HG02885 (cell line): ENCODE measurements at regions not wholly inside any gene's neighbourhood (a gene's known extent, or its start where the extent isn't known, plus 50 kb on each side); places are given as distances from the start of the nearest gene placed in this dataset.
"Not testable (repeated sequence)": the region's sequence is repeated elsewhere in the genome, so short reads cannot be mapped to it uniquely, and the experiment has no call there.

ENCODE experiments used
- ATAC-seq: cut with Tn5 transposase; IDR thresholded peaks from one replicate; pipeline ENCODE4 v1.9.1; 2021; ENCODE audit warnings: mild to moderate bottlenecking; ENCODE audit not compliant: unreplicated experiment, poor library complexity

DNA sequence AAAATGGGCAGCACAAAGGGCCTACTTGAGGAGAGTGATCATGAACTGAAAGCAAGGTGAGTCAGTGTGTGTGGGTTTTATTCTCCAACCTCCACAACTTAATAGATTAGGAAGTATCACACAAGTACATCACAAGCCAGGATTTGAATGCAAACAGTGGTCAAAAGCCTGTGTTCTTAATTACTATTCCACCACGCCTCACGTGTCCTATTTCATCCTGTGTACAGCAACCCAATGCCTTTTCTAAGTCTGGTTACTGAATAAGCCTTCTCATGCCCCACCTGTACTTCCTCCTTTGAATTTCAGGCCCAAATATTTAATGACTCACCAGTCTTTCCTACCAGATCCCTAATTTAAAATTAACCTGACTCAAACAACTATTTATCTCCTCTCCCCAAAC is 755.7 kb upstream of the SLC8A1 start:
- ATAC-seq = no peak

DNA sequence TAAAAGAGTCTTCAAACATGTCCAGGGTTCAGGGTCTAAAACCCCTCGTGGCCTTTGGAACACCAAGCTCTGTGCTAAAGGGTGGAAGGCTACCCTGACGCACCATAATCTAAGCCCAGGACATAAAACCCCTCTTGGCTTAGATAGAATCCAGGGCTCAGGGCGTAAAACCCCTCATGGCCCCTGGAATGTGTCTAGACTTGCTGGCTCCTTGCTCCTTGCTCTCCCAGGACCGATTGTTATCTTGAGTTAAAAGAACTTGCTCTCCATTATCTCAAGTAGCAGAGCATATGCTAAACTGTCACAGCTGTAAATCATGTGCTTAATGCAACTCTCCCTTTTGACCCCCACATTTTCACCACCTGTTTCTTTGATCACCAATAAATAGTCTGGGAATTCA is 758.1 kb upstream of the SLC8A1 start:
- ATAC-seq = not testable (repeated sequence)

DNA sequence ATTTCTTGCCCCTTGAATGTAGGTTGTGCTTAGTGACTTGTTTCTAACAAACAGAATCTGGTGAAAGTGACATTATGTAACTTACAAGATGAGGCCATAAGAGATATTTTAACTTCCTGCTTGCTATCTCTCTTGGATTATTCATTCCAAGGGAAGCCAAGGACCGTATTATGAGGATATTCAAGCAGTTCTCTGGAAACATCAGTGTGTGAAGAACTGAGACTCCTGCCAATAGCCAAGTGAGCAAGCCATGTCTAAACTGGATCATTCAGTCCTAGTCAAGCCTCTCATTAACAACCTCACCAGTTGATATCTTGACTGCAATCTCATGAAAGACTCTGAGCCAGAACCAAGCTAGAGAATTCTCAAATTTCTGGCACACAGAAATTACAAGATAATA is 765.1 kb upstream of the SLC8A1 start:
- ATAC-seq = no peak

DNA sequence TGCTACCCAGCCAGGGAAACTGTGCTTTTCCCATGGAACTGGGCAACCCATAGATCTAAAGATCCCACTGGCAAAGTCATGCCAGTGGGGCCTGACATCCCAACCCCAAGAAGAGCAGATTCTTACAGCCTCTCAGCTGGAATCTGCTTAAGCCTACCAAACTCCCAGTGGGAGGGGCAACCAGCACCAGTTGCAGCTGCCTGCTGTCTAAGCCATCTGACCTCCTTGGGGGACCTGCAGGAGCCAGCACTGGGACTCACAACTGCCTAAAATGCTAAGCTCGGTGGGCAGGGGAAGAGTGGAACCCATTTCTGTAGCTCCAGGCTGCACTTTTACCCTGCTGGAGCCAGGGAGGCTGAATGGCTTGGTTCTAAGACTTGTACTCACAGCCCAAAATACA is 770.7 kb upstream of the SLC8A1 start:
- ATAC-seq = no peak

DNA sequence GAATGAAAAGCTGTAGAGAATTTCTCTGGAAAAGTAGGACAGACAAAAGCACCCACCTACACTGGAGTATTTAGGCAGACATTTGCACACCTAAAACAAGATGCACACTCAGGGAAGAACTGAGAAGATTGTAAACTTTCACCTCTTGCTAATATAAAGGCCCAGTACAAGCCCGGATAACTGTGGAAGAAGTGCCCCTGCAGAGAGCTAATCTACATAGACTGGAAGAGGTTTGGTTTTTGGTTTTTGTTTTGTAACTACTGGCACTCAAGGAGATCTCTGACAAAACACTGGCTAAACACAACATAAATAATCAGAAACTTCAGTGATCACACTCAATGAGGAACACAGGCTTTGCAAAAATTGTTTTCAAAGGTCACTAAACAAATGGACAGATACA is 782.2 kb upstream of the SLC8A1 start:
- ATAC-seq = no peak

DNA sequence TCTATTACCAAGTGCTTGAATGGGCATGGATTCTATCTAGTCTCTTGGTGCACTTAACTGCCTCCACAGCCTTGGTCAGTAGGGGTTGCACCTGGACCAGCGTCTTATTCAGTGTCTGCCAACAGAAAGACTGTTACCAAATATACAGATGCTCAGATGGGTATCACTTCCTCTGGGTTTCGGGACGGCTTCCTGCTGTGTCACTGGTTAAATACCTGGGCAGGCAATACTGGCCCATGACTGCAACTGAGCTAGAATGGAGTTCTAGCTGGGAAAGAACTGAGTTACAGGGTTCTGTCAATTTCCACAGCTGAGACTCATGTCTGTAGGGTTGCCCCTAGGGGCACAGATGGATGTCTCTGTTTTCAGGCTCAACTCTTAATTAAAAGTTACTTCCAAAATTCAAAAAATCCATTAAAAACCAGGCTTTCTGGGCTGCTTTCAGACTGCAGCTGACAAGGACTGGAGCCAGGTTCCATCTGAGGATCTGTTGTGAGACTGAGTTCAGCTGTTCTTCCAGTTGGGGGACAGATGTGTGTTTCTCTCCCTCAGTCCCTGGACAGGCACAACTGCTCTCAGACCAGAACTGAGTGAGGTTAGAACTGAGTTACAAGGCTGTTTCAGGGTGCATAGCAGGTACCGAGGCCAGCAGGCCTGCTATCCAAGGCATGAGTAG is 789.6 kb upstream of the SLC8A1 start:
- no peak for ATAC-seq

DNA sequence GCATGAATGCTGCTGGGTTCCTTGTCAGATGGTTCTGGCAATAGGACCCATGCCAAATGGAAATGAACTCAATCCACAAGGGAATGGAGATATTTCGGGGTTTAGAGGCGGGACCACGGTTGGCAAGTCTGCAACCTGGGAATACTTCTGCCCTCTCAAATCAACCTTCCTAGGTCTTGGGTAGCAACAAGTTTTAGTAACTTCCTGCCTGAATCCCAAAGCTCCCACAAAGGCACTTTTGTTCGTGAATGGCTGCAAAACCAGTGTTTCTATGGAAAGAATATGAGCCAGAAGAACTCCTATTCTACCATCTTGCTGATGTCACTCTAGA is 790.1 kb upstream of the SLC8A1 start:
- ATAC-seq = no peak

DNA sequence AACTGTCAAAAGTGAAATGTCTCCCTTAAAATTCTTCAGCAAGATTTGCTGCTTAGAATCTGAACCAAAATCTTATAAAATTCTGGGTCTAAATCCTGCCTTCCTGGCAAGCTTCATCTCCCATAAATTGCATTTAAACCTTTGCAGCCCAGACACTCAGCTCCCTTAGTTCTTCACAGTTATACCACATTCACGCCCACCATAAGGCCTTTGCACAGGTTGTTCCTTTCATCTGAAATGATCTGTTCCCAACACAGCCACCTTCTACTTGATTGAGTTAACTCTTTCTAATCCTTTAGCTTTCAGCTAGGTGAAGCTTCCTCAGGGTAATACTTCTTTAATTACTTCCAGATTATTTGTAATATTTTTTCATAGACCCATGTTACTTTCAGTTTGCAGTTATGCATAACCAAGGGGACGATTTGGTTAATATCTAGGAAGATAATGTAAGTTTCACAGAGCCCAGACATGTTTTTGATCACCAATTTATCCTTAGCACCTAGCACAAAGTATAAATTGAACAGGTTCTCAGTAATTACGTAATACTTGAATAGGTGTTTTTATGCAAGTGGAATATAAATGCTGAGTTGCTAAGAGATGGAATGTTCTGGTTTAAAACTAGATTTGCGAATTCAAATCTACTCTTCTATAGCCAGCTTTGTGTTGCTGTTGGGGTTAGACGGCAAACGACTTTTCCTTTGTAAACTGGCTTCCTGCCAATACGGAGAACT is 779.7 kb upstream of the PKDCC start:
- no peak for ATAC-seq

DNA sequence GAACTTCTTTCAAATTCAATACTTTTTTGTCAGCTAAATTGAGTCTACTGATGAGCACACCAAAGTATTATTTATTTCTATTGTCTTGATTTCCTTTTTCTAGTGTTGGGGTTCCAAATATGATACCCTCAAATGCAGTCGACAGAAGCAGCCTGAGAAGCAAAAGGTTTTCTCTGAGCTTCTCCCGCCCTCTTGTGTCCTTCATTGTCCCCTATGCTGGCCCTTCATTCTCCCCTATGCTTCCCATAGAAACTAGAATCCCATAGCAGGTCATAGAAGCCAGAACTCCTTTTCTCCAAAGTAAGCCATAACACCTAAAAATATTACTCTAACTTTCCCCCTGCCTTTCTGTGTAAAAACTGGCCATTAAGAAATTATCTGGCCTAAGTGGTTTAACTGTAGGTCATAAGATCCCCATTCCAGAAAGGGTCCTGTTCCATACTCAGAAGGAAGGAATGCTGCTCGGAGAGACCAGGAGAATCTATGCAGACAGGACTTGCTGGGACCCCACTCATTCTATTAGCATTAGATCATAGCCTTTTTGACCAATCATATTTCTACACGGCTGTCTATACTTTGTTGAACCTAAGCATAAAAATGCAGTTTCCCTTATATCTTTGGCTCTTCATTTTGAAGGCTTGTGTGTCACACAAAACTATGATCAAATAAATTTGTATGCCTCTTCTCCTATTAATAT is 764.6 kb upstream of the PKDCC start:
- no peak for ATAC-seq

DNA sequence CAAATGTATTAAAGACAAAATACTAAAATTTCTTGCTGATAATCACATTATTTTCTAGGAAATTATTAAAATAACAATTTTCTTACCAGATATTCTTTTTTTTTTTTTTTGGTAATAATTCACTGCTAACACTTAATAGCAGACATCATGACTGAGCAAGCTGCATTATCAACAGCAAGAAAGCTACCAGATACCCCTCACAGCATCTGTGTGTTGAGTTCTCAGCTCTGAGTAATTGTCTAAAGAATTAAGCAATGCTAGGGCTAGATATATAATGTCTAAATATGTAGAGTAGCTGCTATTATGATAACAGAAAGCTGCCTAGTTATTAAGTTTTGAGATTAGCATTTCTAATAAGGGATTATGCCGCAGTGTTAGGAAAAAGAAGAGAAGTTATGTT is 754.3 kb upstream of the PKDCC start:
- ATAC-seq = no peak

DNA sequence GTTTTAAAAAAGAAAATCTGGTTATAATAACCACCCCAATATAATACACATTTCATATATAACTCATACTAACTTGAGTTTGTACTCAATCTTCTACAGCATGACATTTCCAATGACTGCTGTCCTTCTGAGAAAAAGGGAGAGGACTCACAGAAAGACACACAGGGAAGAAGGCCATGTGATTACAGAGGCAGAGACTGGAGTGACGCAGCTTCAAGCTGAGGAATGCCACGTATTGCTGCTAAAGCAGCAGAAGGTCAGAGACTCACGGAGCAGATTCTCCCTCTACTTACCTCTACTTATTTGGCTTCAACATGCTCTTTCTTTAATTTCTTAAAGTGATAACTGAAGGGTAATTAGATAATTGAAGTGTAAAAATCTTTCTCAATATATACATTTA is 753.5 kb upstream of the PKDCC start:
- ATAC-seq = no peak

DNA sequence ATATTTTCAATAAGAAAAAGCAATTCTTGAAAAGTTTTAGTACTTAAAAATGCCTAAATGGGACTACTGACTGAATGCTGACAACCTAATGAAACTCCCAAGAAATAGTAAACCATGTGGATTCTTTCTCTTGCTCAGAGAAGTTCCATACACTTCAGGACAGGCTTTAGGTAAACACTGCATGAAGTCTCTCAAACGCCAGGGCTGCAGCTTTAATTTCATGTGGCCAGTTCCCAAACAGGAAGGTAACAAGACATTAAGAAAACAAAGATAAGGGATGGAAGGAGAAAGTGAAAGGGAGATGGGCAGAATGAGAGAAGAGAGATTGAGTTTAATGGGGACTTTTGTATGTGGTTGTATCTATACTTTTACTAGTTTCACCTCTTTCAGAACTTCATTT is 734.7 kb upstream of the PKDCC start:
- no peak for ATAC-seq

DNA sequence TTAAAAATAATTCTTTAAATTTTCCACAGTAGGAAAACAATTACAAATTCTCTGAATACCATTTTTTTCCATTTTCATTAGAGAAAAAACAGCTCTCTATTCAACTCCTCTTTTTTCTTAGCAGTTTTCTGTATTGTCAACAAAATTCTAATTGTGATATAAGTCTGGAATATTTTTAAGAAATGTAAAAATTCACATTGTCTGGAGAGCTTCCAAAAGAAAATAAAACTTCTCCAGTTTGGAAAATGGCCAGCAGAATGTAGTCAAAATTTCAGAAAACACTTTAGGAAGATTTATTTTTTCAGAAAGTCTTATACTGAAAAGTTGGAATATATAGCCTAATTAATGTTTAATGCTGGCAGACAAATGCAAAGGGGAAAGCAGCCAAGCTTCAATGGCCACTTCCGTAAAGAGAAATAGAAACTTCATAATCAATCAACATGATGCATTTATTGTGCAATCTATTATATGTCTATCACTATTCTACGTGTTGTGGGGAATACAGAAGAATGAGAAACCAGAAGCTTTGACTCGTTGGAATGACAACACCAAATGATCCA is 733.2 kb upstream of the PKDCC start:
- no peak for ATAC-seq

DNA sequence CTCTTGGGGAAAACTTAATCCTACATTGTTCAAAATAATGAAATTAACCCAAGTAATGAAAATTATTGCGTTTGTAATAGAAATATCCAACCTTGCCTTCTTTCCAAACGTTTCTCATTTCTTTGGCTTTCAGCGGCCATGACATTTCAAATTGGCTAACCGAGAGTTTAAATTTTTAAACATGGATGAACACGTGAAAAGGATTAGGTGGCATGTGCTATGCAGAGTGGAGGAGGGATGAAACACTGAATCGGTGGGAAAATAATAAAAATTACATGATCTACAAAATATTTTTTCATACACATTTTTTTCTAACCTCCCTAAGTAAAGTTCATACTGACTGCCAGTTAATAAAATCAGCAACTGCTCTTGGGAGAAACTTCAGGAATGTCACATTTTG is 728.4 kb upstream of the PKDCC start:
- no peak for ATAC-seq

DNA sequence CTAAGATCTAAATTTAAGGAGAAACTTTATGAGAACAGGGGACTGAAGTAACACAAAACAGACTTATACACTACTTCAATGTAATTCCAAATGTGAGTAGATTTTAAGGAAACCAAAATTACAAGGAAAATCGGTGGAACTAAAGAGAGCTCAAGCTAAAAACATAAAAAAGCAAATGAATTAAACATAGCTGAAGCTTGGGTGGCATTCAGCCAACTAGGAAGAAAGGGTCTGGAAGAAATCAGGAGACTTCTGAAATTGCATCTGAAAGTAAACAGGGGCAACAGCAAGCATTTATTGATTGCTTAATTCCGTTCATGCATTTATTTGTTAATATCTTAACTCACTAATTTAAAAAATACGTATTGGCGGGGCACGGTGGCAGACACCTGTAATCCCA is 727.3 kb upstream of the PKDCC start:
- no peak for ATAC-seq

DNA sequence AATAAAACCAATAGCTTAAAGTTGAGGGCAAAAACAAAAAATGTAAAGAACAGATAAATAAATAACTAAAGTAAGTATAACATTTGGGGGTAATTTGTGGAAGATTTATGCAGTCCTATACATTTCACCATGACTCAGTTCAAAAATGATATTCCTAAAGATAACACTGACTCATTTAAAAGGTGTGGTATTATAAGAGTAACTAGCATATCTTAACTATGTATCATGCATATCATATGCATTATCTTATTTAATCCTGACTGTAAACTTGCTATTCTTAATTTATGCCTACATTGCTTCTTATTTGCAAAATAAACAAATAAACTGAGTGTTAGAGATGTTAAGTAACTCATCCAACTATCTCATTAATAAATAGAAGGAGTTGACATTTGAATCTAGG is 726.5 kb upstream of the PKDCC start:
- ATAC-seq = no peak

DNA sequence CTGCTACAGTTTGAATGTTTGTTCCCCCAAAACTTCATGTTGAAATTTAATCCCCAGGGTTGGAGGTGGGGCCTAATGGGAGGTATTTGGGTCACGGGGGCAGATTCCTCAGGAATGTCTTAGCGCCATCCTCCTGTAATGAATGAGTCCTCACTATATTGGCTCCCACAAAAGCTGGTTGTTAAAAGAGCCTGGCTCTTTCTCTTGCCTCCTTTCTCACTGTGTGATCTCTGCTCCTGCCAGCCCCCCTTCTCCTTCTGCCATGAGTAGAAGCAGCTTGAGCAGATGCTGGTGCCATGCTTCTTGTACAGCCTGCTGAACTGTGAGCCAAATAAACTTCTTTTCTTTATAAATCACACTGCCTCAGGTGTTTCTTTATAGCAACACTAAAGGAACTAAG is 721.0 kb upstream of the PKDCC start:
- ATAC-seq = no peak

DNA sequence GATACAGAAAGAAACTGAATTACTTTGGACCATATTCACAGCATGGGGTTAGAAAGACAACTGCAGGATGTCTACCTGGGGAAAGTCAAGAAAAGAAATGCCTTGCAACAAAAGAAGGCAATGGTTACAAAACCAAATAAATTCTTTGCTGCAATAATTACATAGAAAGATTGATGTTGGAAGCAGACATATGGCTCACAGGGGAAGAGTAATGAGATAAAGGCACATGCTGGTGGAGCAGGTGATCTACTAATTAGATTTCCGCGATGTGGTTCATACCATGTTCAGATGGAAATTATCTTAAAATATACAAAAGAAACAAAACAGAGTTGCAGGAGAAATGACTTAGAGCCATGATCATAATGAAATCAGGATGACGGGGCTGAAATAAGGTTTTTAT is 718.8 kb upstream of the PKDCC start:
- ATAC-seq = no peak

DNA sequence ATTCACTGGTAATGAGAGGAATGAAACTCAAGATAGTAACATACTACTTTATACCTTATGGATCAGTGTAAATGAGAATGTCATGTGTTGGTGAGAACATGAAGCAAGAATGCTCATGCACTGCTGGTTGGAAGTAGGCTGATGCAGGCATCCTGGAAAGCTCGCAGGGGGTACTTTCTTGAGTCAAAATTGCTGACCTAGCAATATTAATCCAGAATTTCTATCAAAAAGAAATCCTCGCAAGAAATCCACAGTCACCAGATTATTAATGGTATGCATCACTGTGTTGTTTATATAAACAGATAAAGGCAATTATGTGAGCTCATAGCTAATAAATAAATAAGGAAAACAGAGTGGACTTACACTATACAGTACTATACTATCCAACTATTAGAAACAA is 713.7 kb upstream of the PKDCC start:
- ATAC-seq = no peak

DNA sequence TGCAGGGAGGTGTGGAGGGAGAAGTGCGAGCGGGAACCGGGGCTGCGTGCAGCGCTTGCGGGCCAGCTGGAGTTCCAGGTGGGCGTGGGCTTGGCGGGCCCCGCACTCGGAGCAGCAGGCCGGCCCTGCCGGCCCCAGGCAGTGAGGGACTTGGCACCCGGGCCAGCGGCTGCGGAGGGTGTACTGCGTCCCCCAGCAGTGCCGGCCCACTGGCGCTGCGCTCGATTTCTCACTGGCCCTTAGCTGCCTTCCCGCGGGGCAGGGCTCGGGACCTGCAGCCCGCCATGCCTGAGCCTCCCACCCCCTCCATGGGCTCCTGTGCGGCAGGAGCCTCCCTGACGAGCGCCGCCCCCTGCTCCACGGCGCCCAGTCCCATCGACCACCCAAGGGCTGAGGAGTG is 712.2 kb upstream of the PKDCC start:
- not testable (repeated sequence) for ATAC-seq

DNA sequence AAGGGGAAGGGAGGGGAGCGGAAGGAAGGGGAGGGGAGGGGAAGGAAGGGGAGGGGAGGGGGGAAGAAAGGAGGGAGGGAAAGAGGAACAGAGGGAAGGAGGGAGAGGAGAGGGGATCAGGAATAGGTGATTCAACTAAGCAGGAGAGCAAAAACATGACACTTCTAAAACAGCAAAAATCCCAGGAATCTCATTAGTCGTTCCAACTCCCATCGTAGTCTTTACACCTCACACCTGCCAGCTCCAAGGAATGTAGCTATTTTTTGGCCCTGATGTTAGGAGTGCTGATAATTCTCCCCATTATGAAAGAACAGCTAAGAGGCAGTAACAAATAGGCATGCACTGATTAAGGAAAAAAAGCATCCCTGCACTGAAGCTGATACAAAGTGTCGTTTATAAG is 709.9 kb upstream of the PKDCC start:
- no peak for ATAC-seq

DNA sequence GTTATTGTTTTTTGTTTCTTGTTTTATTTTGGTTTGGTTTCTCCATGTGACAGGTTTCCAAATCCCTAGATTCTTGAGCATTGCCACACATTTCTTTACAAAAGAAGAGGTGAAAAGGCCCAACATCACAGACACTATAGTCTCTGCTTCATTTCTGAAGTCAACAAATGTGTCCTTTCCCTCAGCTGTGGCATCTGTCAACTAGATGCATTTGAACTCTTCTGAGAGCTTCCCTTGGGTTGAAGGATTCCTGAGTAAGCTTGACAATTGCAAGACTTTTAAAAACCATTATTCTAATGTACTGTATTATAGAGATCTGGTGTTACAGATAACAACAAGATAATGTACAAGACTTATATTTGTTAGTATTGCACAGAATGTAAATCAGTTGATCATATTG is 703.3 kb upstream of the PKDCC start:
- no peak for ATAC-seq
